GM13977 (cell line): ENCODE measurements at regions not wholly inside any gene's neighbourhood (a gene's known extent, or its start where the extent isn't known, plus 50 kb on each side); places are given as distances from the start of the nearest gene placed in this dataset.

Experiments
- DNase-seq: peaks from one replicate; pipeline ENCODE4 v3.0.0; 2012; ENCODE audit warnings: low spot score
- in situ Hi-C: fragments of 300-500 bp; cut with MboI; formaldehyde crosslinking; loops from one replicate; pipeline ENCODE4 v1.12.0; 2022; ENCODE audit warnings: low sequenced_read_pairs, low pct_unique_long_range_greater_than_20kb, mixed read lengths, inconsistent platforms; ENCODE audit not compliant: unreplicated experiment
- TF ChIP-seq, protein P1 (sequence below): IDR thresholded peaks from 2 replicates; pipeline ENCODE4 v1.5.1; 2012; ENCODE audit warnings: mild to moderate bottlenecking, control low read depth; ENCODE audit not compliant: insufficient read depth; ENCODE audit errors: extremely low read depth, missing control alignments

- in situ Hi-C loops = no loop called here
- no peak for DNase-seq
- TF ChIP-seq, protein P1, sequence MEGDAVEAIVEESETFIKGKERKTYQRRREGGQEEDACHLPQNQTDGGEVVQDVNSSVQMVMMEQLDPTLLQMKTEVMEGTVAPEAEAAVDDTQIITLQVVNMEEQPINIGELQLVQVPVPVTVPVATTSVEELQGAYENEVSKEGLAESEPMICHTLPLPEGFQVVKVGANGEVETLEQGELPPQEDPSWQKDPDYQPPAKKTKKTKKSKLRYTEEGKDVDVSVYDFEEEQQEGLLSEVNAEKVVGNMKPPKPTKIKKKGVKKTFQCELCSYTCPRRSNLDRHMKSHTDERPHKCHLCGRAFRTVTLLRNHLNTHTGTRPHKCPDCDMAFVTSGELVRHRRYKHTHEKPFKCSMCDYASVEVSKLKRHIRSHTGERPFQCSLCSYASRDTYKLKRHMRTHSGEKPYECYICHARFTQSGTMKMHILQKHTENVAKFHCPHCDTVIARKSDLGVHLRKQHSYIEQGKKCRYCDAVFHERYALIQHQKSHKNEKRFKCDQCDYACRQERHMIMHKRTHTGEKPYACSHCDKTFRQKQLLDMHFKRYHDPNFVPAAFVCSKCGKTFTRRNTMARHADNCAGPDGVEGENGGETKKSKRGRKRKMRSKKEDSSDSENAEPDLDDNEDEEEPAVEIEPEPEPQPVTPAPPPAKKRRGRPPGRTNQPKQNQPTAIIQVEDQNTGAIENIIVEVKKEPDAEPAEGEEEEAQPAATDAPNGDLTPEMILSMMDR = no peak
These were observed 140.2 kb upstream of the LDB2 start for GRCh38 chr4:17038510-17039176.

- DNase-seq = no peak
- in situ Hi-C loops = no loop called here
- TF ChIP-seq, protein P1 = no peak
These were observed 135.3 kb upstream of the LDB2 start for GRCh38 chr4:17033768-17034181.

- DNase-seq = no peak
- TF ChIP-seq, protein P1 = no peak
- in situ Hi-C loops = no loop called here
These were observed 134.8 kb upstream of the LDB2 start for GRCh38 chr4:17033025-17033767.

GRCh38 chr4:17030543-17030942 lies 132.1 kb upstream of the LDB2 start:
- in situ Hi-C loops = no loop called here
- TF ChIP-seq, protein P1 = no peak
- no peak for DNase-seq

DNA sequence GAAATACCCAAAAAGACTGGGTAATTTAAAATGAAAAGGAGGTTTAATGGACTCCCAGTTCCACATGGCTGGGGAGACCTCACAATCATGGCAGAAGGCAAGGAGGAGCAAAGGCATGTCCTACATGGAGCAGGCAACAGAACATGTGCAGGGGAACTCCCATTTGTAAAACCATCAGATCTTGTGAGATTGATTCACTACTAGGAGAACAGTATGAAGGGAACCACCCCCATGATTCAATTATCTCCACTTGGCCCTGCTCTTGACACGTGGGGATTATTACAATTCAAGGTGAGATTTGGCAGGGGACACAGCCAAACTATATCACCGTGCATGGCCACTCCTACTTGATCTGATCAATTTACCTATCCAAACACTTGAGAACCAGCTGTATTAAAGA lies 131.5 kb upstream of the LDB2 start:
- in situ Hi-C loops = no loop called here
- DNase-seq = no peak
- TF ChIP-seq, protein P1 = no peak

DNA sequence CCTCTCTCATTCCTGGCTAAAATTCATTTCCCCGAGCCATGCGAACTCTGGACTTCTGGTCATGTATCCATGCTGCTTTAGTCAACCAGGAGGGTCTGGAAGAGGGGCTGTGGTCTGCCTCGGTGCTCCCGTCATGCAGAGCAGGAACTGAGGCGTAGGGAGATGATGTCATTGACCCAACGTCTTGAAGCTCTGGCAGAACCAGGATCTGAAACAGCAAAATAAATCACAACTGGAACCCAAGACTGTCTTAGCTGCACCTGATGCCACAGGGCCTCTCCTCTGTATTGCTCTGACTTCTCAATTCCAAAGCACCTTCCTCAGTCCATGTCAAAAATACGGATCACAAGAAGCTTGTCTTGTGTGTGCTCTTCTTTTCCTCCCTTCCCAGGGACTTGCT lies 131.0 kb upstream of the LDB2 start:
- in situ Hi-C loops = no loop called here
- TF ChIP-seq, protein P1 = no peak
- DNase-seq = no peak
